H1 (cell line): ENCODE measurements at regions not wholly inside any gene's neighbourhood (a gene's known extent, or its start where the extent isn't known, plus 50 kb on each side); places are given as distances from the start of the nearest gene placed in this dataset.

Source experiments
- CTCF ChIA-PET: fragments of 300-600 bp; sonication (Branson Sonifier 250); formaldehyde crosslinking; loops from one replicate; lab custom pipeline; 2021; ENCODE audit not compliant: partially characterized antibody; lab: Charles Lee
- POLR2A ChIA-PET: fragments of 300-600 bp; sonication (Branson Sonifier 250); formaldehyde crosslinking; loops from one replicate; lab custom pipeline; 2021; ENCODE audit warnings: inconsistent platforms; ENCODE audit not compliant: partially characterized antibody; lab: Charles Lee
- DNase-seq, 2 experiments: peaks; one replicate each; pipeline versions ENCODE4 v3.0.0 to v3.0.0-alpha.2; 2010 to 2022; ENCODE audit warnings: low spot score in 2 of 2, low read depth in 1 of 2, mixed read lengths in 1 of 2
- FAIRE-seq: peaks from 2 replicates; lab custom pipeline; 2011; peaks lifted over from hg19 to GRCh38; lab: Jason Lieb, UNC
- H2AFZ ChIP-seq: 2 replicates; pipeline ENCODE4 v1.8.1; 2012; ENCODE audit warnings: low read length, inconsistent platforms
- H2AK5ac ChIP-seq: 2 replicates; pipeline ENCODE4 v1.6.1; 2013; ENCODE audit warnings: low read depth, low read length
- H2BK120ac ChIP-seq: replicated peaks from 2 replicates; pipeline ENCODE3; 2013; ENCODE audit warnings: low read depth, low read length, inconsistent platforms
- H2BK12ac ChIP-seq: 2 replicates; pipeline ENCODE4 v1.6.1; 2013; ENCODE audit warnings: low read depth, low read length
- H2BK15ac ChIP-seq: 2 replicates; pipeline ENCODE4 v1.6.1; 2013; ENCODE audit warnings: low read length
- H2BK20ac ChIP-seq: 2 replicates; pipeline ENCODE4 v1.6.1; 2013; ENCODE audit warnings: low read length
- H2BK5ac ChIP-seq: 2 replicates; pipeline ENCODE4 v1.6.1; 2013; ENCODE audit warnings: low read depth, low read length
- H3K14ac ChIP-seq: 2 replicates; pipeline ENCODE4 v1.6.1; 2013; ENCODE audit warnings: inconsistent platforms; ENCODE audit not compliant: insufficient read length
- H3K18ac ChIP-seq: 2 replicates; pipeline ENCODE4 v1.6.1; 2013; ENCODE audit warnings: low read length; ENCODE audit errors: extremely low read depth
- H3K23ac ChIP-seq: 2 replicates; pipeline ENCODE4 v1.6.1; 2013; ENCODE audit warnings: inconsistent platforms; ENCODE audit not compliant: insufficient read length
- H3K23me2 ChIP-seq: 2 replicates; pipeline ENCODE4 v1.6.1; 2013; ENCODE audit warnings: low read depth, low read length
- H3K27ac ChIP-seq: 2 replicates; pipeline ENCODE4 v1.6.1; 2011; ENCODE audit warnings: low read depth, low read length, inconsistent platforms
- H3K27me3 ChIP-seq, 4 experiments: replicated peaks in 1 of 4; 1 replicate in 1 of 4; 2 replicates in 3 of 4; pipeline versions ENCODE4 v1.6.1 to v1.8.1; 2011 to 2013; ENCODE audit warnings: low read length in 3 of 4, mild to moderate bottlenecking in 3 of 4, inconsistent platforms in 2 of 4, mixed read lengths in 2 of 4, moderate library complexity in 1 of 4; ENCODE audit not compliant: control insufficient read depth in 3 of 4, insufficient read depth in 3 of 4; ENCODE audit errors: extremely low read depth in 1 of 4
- H3K36me3 ChIP-seq, 4 experiments: 2 replicates each; pipeline versions ENCODE4 v1.6.1 to v1.8.1; 2011 to 2013; ENCODE audit warnings: mild to moderate bottlenecking in 4 of 4, low read length in 3 of 4, moderate library complexity in 2 of 4, control low read depth in 1 of 4, inconsistent platforms in 1 of 4; ENCODE audit not compliant: insufficient read depth in 4 of 4, control insufficient read depth in 2 of 4
- H3K4ac ChIP-seq: replicated peaks from 2 replicates; pipeline ENCODE3; 2013; ENCODE audit warnings: low read length, low read depth, mixed read lengths, inconsistent platforms; ENCODE audit not compliant: insufficient read length
- H3K4me1 ChIP-seq, 4 experiments: replicated peaks in 1 of 4; 1 replicate in 1 of 4; 2 replicates in 3 of 4; pipeline versions ENCODE4 v1.6.1 to v1.8.1; 2011 to 2013; ENCODE audit warnings: low read length in 3 of 4, inconsistent platforms in 2 of 4, mixed read lengths in 1 of 4; ENCODE audit not compliant: insufficient read depth in 4 of 4, control insufficient read depth in 3 of 4
- H3K4me2 ChIP-seq, 2 experiments: 2 replicates each; pipeline versions ENCODE4 v1.6.1 to v1.8.1; 2011 to 2013; ENCODE audit warnings: low read depth in 2 of 2, low read length in 2 of 2, control low read depth in 1 of 2, inconsistent platforms in 1 of 2, mild to moderate bottlenecking in 1 of 2; ENCODE audit not compliant: insufficient read depth in 1 of 2
- H3K4me3 ChIP-seq, 4 experiments: fragments of 200-600, 300-600 bp in 1 of 4; sonication (generic), shearing (Covaris generic), sonication (Bioruptor Twin) in 1 of 4; 2 replicates each; pipeline versions ENCODE4 v1.5.1 to v1.8.1; 2011 to 2016; ENCODE audit warnings: low read length in 4 of 4, low read depth in 3 of 4, control low read depth in 2 of 4, inconsistent platforms in 2 of 4, mild to moderate bottlenecking in 2 of 4, mixed read lengths in 1 of 4, moderate library complexity in 1 of 4; ENCODE audit not compliant: insufficient read depth in 2 of 4; ENCODE audit errors: extremely low read depth in 1 of 4
- H3K56ac ChIP-seq: replicated peaks from 2 replicates; pipeline ENCODE3; 2013; ENCODE audit warnings: low read depth, mild to moderate bottlenecking, mixed read lengths, low read length, inconsistent platforms; ENCODE audit not compliant: insufficient read length
- H3K79me1 ChIP-seq: 2 replicates; pipeline ENCODE4 v1.6.1; 2013; ENCODE audit warnings: low read depth, low read length, control low read depth
- H3K79me2 ChIP-seq, 2 experiments: 2 replicates each; pipeline versions ENCODE4 v1.6.1 to v1.8.1; 2012 to 2013; ENCODE audit warnings: low read length in 2 of 2, mild to moderate bottlenecking in 2 of 2, inconsistent platforms in 1 of 2; ENCODE audit not compliant: insufficient read depth in 2 of 2, control insufficient read depth in 1 of 2
- H3K9ac ChIP-seq, 4 experiments: replicated peaks in 1 of 4; 1 replicate in 1 of 4; 2 replicates in 3 of 4; pipeline versions ENCODE4 v1.6.1 to v1.8.1; 2011 to 2013; ENCODE audit warnings: low read depth in 3 of 4, low read length in 3 of 4, control low read depth in 2 of 4, mild to moderate bottlenecking in 2 of 4, moderate library complexity in 2 of 4, inconsistent platforms in 1 of 4; ENCODE audit errors: extremely low read depth in 1 of 4
- H3K9me3 ChIP-seq, 2 experiments: 2 replicates each; pipeline versions ENCODE4 v1.6.1 to v1.8.1; 2012 to 2013; ENCODE audit warnings: mild to moderate bottlenecking in 2 of 2, moderate library complexity in 2 of 2, control low read depth in 1 of 2, inconsistent platforms in 1 of 2, low read depth in 1 of 2, low read length in 1 of 2, mixed read lengths in 1 of 2; ENCODE audit not compliant: insufficient read depth in 2 of 2
- H4K20me1 ChIP-seq, 2 experiments: replicated peaks in 1 of 2; 2 replicates each; pipeline versions ENCODE3 to v1.8.1; 2011 to 2013; ENCODE audit warnings: inconsistent platforms in 2 of 2, low read length in 2 of 2, mild to moderate bottlenecking in 1 of 2; ENCODE audit not compliant: insufficient read depth in 2 of 2, control insufficient read depth in 1 of 2
- H4K5ac ChIP-seq: 2 replicates; pipeline ENCODE4 v1.6.1; 2013; ENCODE audit warnings: low read length, low read depth, mixed read lengths, inconsistent platforms; ENCODE audit not compliant: insufficient read length
- H4K8ac ChIP-seq: 2 replicates; pipeline ENCODE4 v1.8.0; 2013; ENCODE audit warnings: mild to moderate bottlenecking, moderate library complexity, low read length, inconsistent platforms; ENCODE audit not compliant: insufficient read depth; ENCODE audit errors: extremely low read depth
- H4K91ac ChIP-seq: replicated peaks from 2 replicates; pipeline ENCODE3; 2013; ENCODE audit warnings: low read length, mixed read lengths, inconsistent platforms; ENCODE audit not compliant: insufficient read length
- BACH1 ChIP-seq: IDR thresholded peaks from 2 replicates; pipeline ENCODE4 v1.6.1; 2012; ENCODE audit warnings: low read length, improper control_type of control experiment
- CBX8 ChIP-seq: fragments of 300-800, 300-1000 bp; sonication (generic); IDR thresholded peaks from 2 replicates; pipeline ENCODE4 v1.7.1; 2016; ENCODE audit warnings: low read depth, low read length, borderline replicate concordance
- EP300 ChIP-seq, 2 experiments: IDR thresholded peaks; 1 replicate in 1 of 2; 2 replicates in 1 of 2; pipeline ENCODE4 v1.6.1; 2011 to 2012; ENCODE audit warnings: low read depth in 2 of 2, low read length in 2 of 2, mild to moderate bottlenecking in 2 of 2, borderline replicate concordance in 1 of 2, inconsistent platforms in 1 of 2, moderate library complexity in 1 of 2
- FOSL1 ChIP-seq: IDR thresholded peaks from 2 replicates; pipeline ENCODE4 v1.6.1; 2011; ENCODE audit warnings: mild to moderate bottlenecking, low read depth, low read length, moderate library complexity; ENCODE audit not compliant: insufficient read depth
- JUND ChIP-seq: IDR thresholded peaks from 2 replicates; pipeline ENCODE4 v1.6.1; 2011; ENCODE audit warnings: mild to moderate bottlenecking, improper control_type of control experiment, low read length
- MAFK ChIP-seq: IDR thresholded peaks from 2 replicates; pipeline ENCODE4 v1.6.1; 2012; ENCODE audit warnings: low read depth, mild to moderate bottlenecking, improper control_type of control experiment, low read length
- MAX ChIP-seq: IDR thresholded peaks from 2 replicates; pipeline ENCODE4 v1.6.1; 2012; ENCODE audit warnings: inconsistent platforms
- NANOG ChIP-seq: IDR thresholded peaks from 2 replicates; pipeline ENCODE4 v1.6.1; 2011; ENCODE audit warnings: low read length, low read depth, mild to moderate bottlenecking, inconsistent platforms; ENCODE audit not compliant: insufficient read depth, poor library complexity, severe bottlenecking
- PHF8 ChIP-seq: fragments of 200-600 bp; sonication (generic); conservative IDR thresholded peaks from 2 replicates; pipeline ENCODE4 v1.7.1; 2012; ENCODE audit warnings: low read depth, mild to moderate bottlenecking, inconsistent platforms, low read length, moderate library complexity
- POLR2A ChIP-seq, 2 experiments: IDR thresholded peaks; 1 replicate in 1 of 2; 2 replicates in 1 of 2; pipeline ENCODE4 v1.6.1; 2011; ENCODE audit warnings: low read depth in 2 of 2, low read length in 2 of 2, mild to moderate bottlenecking in 2 of 2; ENCODE audit errors: control extremely low read depth in 1 of 2
- POU5F1 ChIP-seq: IDR thresholded peaks from 2 replicates; pipeline ENCODE4 v1.6.1; 2011; ENCODE audit warnings: low read depth, mild to moderate bottlenecking, low read length, moderate library complexity
- RAD21 ChIP-seq, 2 experiments: IDR thresholded peaks in 1 of 2; conservative IDR thresholded peaks in 1 of 2; 2 replicates each; pipeline ENCODE4 v1.6.1; 2011; ENCODE audit warnings: low read depth in 2 of 2, low read length in 2 of 2, improper control_type of control experiment in 1 of 2, inconsistent platforms in 1 of 2, mild to moderate bottlenecking in 1 of 2, moderate library complexity in 1 of 2
- SP1 ChIP-seq: IDR thresholded peaks from 2 replicates; pipeline ENCODE4 v1.6.1; 2011; ENCODE audit warnings: low read depth, low read length
- TAF1 ChIP-seq: IDR thresholded peaks from 2 replicates; pipeline ENCODE4 v1.6.1; 2011; ENCODE audit warnings: mild to moderate bottlenecking, low read depth, low read length
- TAF7 ChIP-seq: optimal IDR thresholded peaks from 2 replicates; pipeline ENCODE3; 2011; ENCODE audit warnings: low read depth, mild to moderate bottlenecking, inconsistent platforms, low read length, moderate library complexity, borderline replicate concordance
- WGBS, 2 experiments: shearing (Covaris generic) in 1 of 2; methylation state at CpG; one replicate each; pipeline versions ENCODE4 v1.1.6 to v1.1.7; 2013 to 2015; ENCODE audit warnings: low lambda C conversion rate in 2 of 2, mixed read lengths in 2 of 2, inconsistent platforms in 1 of 2, low coverage in 1 of 2, missing lambda C conversion rate in 1 of 2; ENCODE audit not compliant: insufficient replicate concordance in 2 of 2, insufficient coverage in 1 of 2, insufficient read length in 1 of 2; ENCODE audit errors: extremely low coverage in 1 of 2, missing lambda C conversion rate in 1 of 2; 5-methylcytosine and 5-hydroxymethylcytosine counted together

GRCh38 chr1:103945774-103946173 lies 196.1 kb downstream of the AMY1C start:
- FAIRE-seq, result no peak
- CTCF ChIA-PET, result interaction anchor here (0.6 to 1.0 kb wide), 2 partner anchors 156 to 249 kb away, joined by 3 to 4 read pairs; no protein-coding TSS in a partner anchor
- DNase-seq, result no peak
- TF ChIP-seq POLR2A (IDR thresholded peaks at IDR 0.05; ENCODE audit: control extremely low read depth in 1 of 2, low read depth in 2 of 2, low read length in 2 of 2) (no peak), TAF7 (no peak), NANOG (no peak), FOSL1 (no peak), TAF1 (no peak), PHF8 (no peak), POU5F1 (no peak), CBX8 (no peak), BACH1 (no peak), RAD21 (IDR thresholded peaks at IDR 0.05 in 1 of 2, conservative IDR thresholded peaks at IDR 0.05 in 1 of 2; ENCODE audit: low read depth in 2 of 2, low read length in 2 of 2) (no peak), JUND (no peak), MAX (no peak), EP300 (IDR thresholded peaks at IDR 0.05; ENCODE audit: borderline replicate concordance in 1 of 2, low read depth in 2 of 2, low read length in 2 of 2) (no peak), SP1 (no peak), MAFK (no peak)

More at GRCh38 chr1:103945774-103946173, 196.1 kb downstream of the AMY1C start:
- Histone ChIP-seq H2BK5ac (no peak overlapping the region), H3K14ac (no peak overlapping the region), H4K91ac (no peak overlapping the region), H3K79me1 (no peaks in the 10 kb centered on the region), H3K27me3 (peaks cover 1 to 8% (median 6%) of the 10 kb centered on the region in 4 experiments; a peak in 4 of 7 replicates), H3K9ac (no peak overlapping the region), H3K27ac (no peak overlapping the region), H2BK120ac (no peak overlapping the region), H4K8ac (no peak overlapping the region), H3K4me2 (no peak overlapping the region), H3K18ac (no peak overlapping the region), H3K56ac (no peak overlapping the region), H3K4me3 (no peak overlapping the region), H3K9me3 (no peaks in the 10 kb centered on the region), H3K23me2 (no peaks in the 10 kb centered on the region), H3K4me1 (no peaks in the 10 kb centered on the region), H3K4ac (no peak overlapping the region), H3K79me2 (no peaks in the 10 kb centered on the region), H2BK20ac (no peak overlapping the region), H3K36me3 (no peaks in the 10 kb centered on the region), H3K23ac (no peak overlapping the region), H4K20me1 (no peaks in the 10 kb centered on the region), H2AFZ (no peak overlapping the region), H2BK15ac (no peak overlapping the region), H4K5ac (no peak overlapping the region), H2AK5ac (no peak overlapping the region), H2BK12ac (no peak overlapping the region)
- POLR2A ChIA-PET, result no interaction called here
- 75% methylated on average over 3 of the region's 3 CpGs; no CpG with 5 or more reads in 1 of the 2 experiments for WGBS, 2 experiments
